ENCODE measurements at regions not wholly inside any gene's neighbourhood (a gene's known extent, or its start where the extent isn't known, plus 50 kb on each side); places are given as distances from the start of the nearest gene placed in this dataset.

DNA sequence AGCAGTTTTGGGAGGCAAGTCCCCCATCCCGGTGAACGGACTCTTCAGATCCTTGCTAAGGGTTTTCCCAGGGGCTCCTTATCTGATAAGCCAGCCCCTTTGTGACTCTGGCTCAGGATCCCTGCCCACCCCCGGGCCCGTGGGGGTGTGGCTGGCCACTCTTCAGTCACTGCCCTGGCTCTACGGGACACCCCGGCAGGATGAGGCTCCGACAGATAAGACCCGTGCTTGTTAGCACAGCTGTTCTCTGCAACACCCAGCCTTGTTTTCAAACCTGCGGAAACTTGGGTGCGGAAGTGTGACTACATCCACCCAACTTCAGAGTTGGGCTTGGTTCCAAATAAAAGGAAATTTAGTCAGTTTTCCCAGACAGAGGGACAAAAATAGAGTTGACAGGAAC lies 66.7 kb upstream of the PODXL start:
- DNase-seq, result no peak
- peaks cover 4% of the 10 kb centered on the region for H3K27me3 Mint-ChIP-seq
- ChIA-PET CTCF (no interaction called here), POLR2A (no interaction called here)
- no peak overlapping the region for H3K4me3 Mint-ChIP-seq
- intact Hi-C loops (cut with micrococcal nuclease), result no loop called here
- no peak for TF ChIP-seq CTCF (IDR thresholded peaks at IDR 0.05)
- H3K4me1 Mint-ChIP-seq (ENCODE audit: low read depth), result no peaks in the 10 kb centered on the region
- H3K27ac Mint-ChIP-seq, result no peak overlapping the region
- no peak for ATAC-seq
- no peaks in the 10 kb centered on the region for H3K9me3 Mint-ChIP-seq
- no peaks in the 10 kb centered on the region for H3K36me3 Mint-ChIP-seq (ENCODE audit: low read depth)

- no peaks in the 10 kb centered on the region for H3K4me1 Mint-ChIP-seq (ENCODE audit: low read depth)
- ATAC-seq, result no peak
- TF ChIP-seq CTCF (IDR thresholded peaks at IDR 0.05), result no peak
- CTCF ChIA-PET, result no interaction called here
- no peak overlapping the region for H3K4me3 Mint-ChIP-seq
- H3K9me3 Mint-ChIP-seq, result no peaks in the 10 kb centered on the region
- POLR2A ChIA-PET, result no interaction called here
- H3K27ac Mint-ChIP-seq, result no peak overlapping the region
- H3K27me3 Mint-ChIP-seq, result peaks cover 7% of the 10 kb centered on the region
- intact Hi-C loops (cut with micrococcal nuclease), result no loop called here
- no peak for DNase-seq
- H3K36me3 Mint-ChIP-seq (ENCODE audit: low read depth), result no peaks in the 10 kb centered on the region
These were observed 65.2 kb upstream of the PODXL start for GRCh38 chr7:131621652-131622051.

DNA sequence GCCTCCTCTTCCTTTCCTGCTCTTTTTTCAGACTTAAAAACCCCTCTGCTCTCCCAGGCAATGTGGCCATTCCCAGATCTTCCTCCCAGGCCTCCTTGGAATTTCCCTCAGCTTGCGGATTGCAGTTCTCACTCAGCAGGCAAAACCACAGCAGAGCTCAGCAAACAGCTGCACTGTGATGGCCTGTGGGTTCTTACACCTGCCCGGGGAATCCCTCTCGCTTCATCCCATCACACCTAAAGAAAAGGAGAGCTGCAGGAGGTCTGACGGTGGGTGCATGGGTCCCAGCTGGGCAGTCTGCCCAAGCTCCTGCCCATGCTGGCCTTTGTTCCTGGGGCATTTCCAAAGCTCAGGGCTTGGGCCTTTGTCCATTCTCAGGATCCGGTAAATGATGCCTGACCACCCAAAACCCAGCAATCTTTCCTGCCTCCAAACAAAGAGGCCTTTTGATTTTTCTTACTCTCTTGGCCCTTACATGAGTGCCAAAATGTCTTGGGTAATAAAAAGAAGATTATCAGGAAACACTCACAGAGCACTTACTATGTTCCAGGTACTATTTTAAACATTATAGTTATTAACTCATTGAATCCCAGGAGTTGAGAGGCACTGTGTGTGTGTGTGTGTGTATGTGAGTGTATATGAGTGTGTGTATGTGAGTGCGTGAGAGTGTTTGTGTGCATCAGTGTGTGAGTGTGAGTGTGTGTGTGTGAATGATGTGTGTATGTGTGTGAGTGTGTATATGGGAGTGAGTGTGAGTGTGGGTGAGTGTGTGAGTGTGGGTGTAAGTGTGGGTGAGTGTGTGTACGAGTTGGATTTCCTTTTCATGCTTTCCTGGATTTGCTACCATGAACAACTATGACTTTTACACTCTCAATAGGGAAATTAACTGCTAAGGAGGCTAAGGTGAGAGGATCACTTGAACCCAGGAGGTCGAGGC lies 64.5 kb upstream of the PODXL start:
- H3K4me1 Mint-ChIP-seq (ENCODE audit: low read depth), result no peaks in the 10 kb centered on the region
- CTCF ChIA-PET, result no interaction called here
- no peak overlapping the region for H3K27ac Mint-ChIP-seq
- ATAC-seq (no peak), DNase-seq (no peak)
- no peak overlapping the region for H3K4me3 Mint-ChIP-seq
- H3K27me3 Mint-ChIP-seq, result peaks cover 7% of the 10 kb centered on the region
- intact Hi-C loops (cut with micrococcal nuclease), result no loop called here
- H3K9me3 Mint-ChIP-seq, result no peaks in the 10 kb centered on the region
- POLR2A ChIA-PET, result interaction anchor here (0.5 kb wide), 1 partner anchor 1395 kb away, joined by 3 read pairs; no protein-coding TSS in a partner anchor
- no peaks in the 10 kb centered on the region for H3K36me3 Mint-ChIP-seq (ENCODE audit: low read depth)
- no peak for TF ChIP-seq CTCF (IDR thresholded peaks at IDR 0.05)

DNA sequence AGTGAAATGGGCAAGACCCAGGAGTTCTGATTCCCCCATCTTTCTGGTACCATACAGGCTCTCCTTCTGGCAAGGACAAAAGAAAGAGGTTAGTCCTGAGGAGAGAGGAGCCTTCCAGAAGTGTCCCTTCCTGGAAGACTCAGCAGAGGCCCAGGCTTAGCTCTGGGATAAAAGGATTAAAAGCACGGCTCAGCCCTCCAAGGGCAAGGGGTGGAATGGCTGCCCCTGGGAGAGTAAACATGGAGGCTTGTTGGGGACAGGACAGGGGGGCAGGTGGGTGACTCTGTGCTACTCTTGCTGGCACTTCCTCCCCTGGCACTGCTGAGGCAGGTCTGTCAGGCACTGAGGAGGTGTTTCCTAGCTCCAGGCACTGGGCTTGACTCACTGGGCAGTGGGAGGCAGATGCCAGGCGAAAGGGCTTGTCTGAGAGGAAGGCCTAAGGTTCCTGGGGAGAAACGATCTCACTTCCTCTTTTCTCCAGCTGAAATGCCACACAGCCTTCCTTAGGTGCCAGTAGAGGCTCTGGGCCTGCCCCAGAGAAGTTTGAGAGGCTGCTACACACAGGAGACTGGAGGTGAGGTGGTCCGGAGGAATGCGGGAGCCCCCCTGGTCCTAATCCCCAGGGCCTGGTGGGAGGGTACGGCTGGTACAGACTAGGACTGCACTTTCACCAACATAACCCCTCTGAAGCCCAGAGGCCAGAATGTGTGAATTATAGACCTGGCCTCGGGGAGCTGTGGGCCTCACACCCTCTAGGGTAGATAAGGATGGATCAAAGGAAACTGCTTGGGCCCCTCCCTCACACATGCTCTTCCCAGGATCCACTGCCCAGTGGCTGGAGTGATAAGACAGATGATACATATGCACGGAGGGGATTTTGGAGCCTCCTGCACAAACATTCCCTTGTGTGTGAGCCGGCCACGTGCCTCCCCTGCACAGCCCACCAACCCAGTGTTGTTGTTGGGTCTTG lies 63.2 kb upstream of the PODXL start:
- DNase-seq, result no peak
- CTCF ChIA-PET, result interaction anchor here (1.1 kb wide), 1 partner anchor 12 kb away, joined by 3 read pairs; no protein-coding TSS in a partner anchor
- ATAC-seq, result no peak
- Mint-ChIP-seq H3K4me1 (ENCODE audit: low read depth) (no peaks in the 10 kb centered on the region), H3K9me3 (no peaks in the 10 kb centered on the region), H3K4me3 (no peak overlapping the region), H3K27me3 (peaks cover 7% of the 10 kb centered on the region), H3K27ac (no peak overlapping the region), H3K36me3 (ENCODE audit: low read depth) (no peaks in the 10 kb centered on the region)
- POLR2A ChIA-PET, result no interaction called here
- no peak for TF ChIP-seq CTCF (IDR thresholded peaks at IDR 0.05)
- intact Hi-C loops (cut with micrococcal nuclease), result no loop called here

Measured in activated CD8-positive, alpha-beta T cell treated with anti-CD3 and anti-CD28 coated beads for 36 hours (primary cell).